ENCODE measurements at regions not wholly inside any gene's neighbourhood (a gene's known extent, or its start where the extent isn't known, plus 50 kb on each side); places are given as distances from the start of the nearest gene placed in this dataset.

DNA sequence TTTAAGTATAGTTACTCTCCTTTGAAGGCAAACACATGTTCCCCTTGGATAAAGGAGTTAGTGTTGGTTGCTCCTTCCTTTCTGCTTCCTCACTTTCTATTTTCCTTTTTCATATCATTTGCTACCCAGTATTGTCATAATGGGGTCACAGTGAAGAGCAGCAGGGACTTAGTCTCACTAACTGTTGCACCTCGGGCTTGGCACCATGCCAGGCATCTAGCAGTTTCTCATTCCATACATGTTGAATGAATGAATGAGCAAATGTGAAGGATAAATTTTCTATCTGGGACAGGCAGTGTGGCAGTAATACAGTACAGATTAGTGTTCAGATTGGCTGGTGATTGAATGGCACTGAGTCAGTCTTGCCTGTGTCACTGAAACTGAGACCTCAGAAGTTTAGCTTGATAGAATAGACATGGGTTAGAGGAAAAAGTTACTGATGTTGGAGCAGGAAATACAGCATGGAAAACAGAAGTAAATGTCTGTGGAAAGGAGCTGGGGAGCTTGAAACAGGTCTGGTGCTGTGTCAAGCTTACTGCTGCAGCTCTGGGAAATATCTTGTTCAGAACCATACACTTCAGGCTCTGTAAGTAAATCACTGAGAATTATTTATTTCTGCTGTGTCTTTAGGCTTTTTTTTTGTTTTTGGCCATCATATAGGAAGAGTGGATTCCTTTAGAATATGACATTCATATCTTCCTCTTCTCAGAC lies 55.8 kb upstream of the PITX2 start:
- ATAC-seq (no peak), DNase-seq (ENCODE audit: extremely low read depth in 1 of 4, low spot score in 3 of 4) (no peak), FAIRE-seq (no peak)
- Histone ChIP-seq H3K9me3 (replicated peaks; ENCODE audit: control insufficient read depth, insufficient read depth, low read depth, low read length) (no peaks in the 10 kb centered on the region), H3K79me2 (ENCODE audit: control insufficient read depth, insufficient read depth, low read length) (no peaks in the 10 kb centered on the region), H3K4me2 (ENCODE audit: insufficient read depth, low read length) (no peak overlapping the region), H3K27me3 (ENCODE audit: control insufficient read depth in 2 of 2, insufficient read depth in 2 of 2, low read length in 2 of 2) (no peaks in the 10 kb centered on the region), H2AFZ (ENCODE audit: low read depth, low read length) (no peak overlapping the region), H3K9me1 (ENCODE audit: control insufficient read depth, insufficient read depth, low read length) (no peaks in the 10 kb centered on the region), H3K36me3 (ENCODE audit: control insufficient read depth, insufficient read depth, low read length) (no peaks in the 10 kb centered on the region), H3K4me3 (no peak overlapping the region), H4K20me1 (replicated peaks; ENCODE audit: control insufficient read depth, insufficient read depth, low read length) (no peaks in the 10 kb centered on the region), H3K27ac (ENCODE audit: extremely low read depth, low read depth, low read length) (no peak overlapping the region), H3K9ac (ENCODE audit: insufficient read depth in 1 of 2, low read depth in 2 of 2, low read length in 2 of 2) (no peak overlapping the region), H3K4me1 (replicated peaks in 1 of 2; ENCODE audit: control insufficient read depth in 2 of 2, insufficient read depth in 2 of 2, low read length in 2 of 2) (no peaks in the 10 kb centered on the region)
- intact Hi-C loops (cut with micrococcal nuclease) (no loop called here), in situ Hi-C loops (cut with MboI) (no loop called here)
- CTCF ChIA-PET (ENCODE audit: low intra/inter-chr PET ratio), result no interaction called here
- no TSS peak for BruUV-seq (replicated peaks)
- WGBS (ENCODE audit: insufficient coverage, low coverage, missing lambda C conversion rate), result 0% methylated on average over 1 of the region's 1 CpG
- POLR2A ChIA-PET, result no interaction called here
- TF ChIP-seq ZNF212 (CRISPR knock-in tag; IDR thresholded peaks at IDR 0.05), result no peak
- TF ChIP-seq NFIC (IDR thresholded peaks at IDR 0.05), result peak; percentile 91
- TF ChIP-seq NFIX (CRISPR knock-in tag; IDR thresholded peaks at IDR 0.05; ENCODE audit: low read depth), result peak; percentile 74
- TF ChIP-seq HMGN3 (IDR thresholded peaks at IDR 0.05; ENCODE audit: borderline replicate concordance, extremely low read depth, insufficient read length, low read depth, low read length), result no peak

DNA sequence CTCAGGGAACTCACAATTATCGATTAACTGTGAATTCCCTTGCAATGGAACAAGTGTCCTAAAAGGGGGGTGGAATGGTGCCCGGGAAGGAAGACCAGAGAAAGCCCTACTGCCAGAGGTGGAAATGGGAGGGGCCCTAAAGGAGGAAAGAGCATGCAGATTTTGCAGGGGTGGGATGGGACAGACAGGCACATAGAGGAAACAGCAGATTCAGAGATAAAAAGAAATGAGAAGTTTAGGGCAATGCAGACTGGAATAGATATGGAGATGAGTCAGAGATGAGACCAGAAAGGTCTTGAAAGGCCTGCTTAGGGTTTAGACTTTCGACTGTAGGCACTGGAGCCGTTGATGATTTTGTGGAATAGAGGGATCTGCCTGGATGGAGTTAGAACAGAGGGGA lies 57.4 kb upstream of the PITX2 start:
- POLR2A ChIA-PET, result no interaction called here
- H2AFZ ChIP-seq (ENCODE audit: low read depth, low read length), result no peak overlapping the region
- H3K9me1 ChIP-seq (ENCODE audit: control insufficient read depth, insufficient read depth, low read length), result no peaks in the 10 kb centered on the region
- H3K27me3 ChIP-seq (ENCODE audit: control insufficient read depth in 2 of 2, insufficient read depth in 2 of 2, low read length in 2 of 2), result no peaks in the 10 kb centered on the region
- no peaks in the 10 kb centered on the region for H4K20me1 ChIP-seq (replicated peaks; ENCODE audit: control insufficient read depth, insufficient read depth, low read length)
- intact Hi-C loops (cut with micrococcal nuclease), result no loop called here
- DNase-seq (ENCODE audit: extremely low read depth in 1 of 4, low spot score in 3 of 4) (no peak), ATAC-seq (no peak), FAIRE-seq (no peak)
- in situ Hi-C loops (cut with MboI), result no loop called here
- no peak overlapping the region for H3K9ac ChIP-seq (ENCODE audit: insufficient read depth in 1 of 2, low read depth in 2 of 2, low read length in 2 of 2)
- BruUV-seq (replicated peaks), result no TSS peak
- H3K27ac ChIP-seq (ENCODE audit: extremely low read depth, low read depth, low read length), result no peak overlapping the region
- CTCF ChIA-PET (ENCODE audit: low intra/inter-chr PET ratio), result no interaction called here
- no peaks in the 10 kb centered on the region for H3K36me3 ChIP-seq (ENCODE audit: control insufficient read depth, insufficient read depth, low read length)
- no peaks in the 10 kb centered on the region for H3K9me3 ChIP-seq (replicated peaks; ENCODE audit: control insufficient read depth, insufficient read depth, low read depth, low read length)
- H3K79me2 ChIP-seq (ENCODE audit: control insufficient read depth, insufficient read depth, low read length), result no peaks in the 10 kb centered on the region
- 0% methylated on average over 4 of the region's 4 CpGs for WGBS (ENCODE audit: insufficient coverage, low coverage, missing lambda C conversion rate)
- H3K4me2 ChIP-seq (ENCODE audit: insufficient read depth, low read length), result no peak overlapping the region
- H3K4me3 ChIP-seq, result no peak overlapping the region
- no peaks in the 10 kb centered on the region for H3K4me1 ChIP-seq (replicated peaks in 1 of 2; ENCODE audit: control insufficient read depth in 2 of 2, insufficient read depth in 2 of 2, low read length in 2 of 2)
- no peak for TF ChIP-seq CREBBP (IDR thresholded peaks at IDR 0.05; ENCODE audit: low read depth, low read length)
- no peak for TF ChIP-seq FOXM1 (IDR thresholded peaks at IDR 0.05; ENCODE audit: low read depth)
- no peak for TF ChIP-seq FOXM1 (CRISPR knock-in tag; IDR thresholded peaks at IDR 0.05; ENCODE audit: low read depth)
- TF ChIP-seq SAP30 (IDR thresholded peaks at IDR 0.05; ENCODE audit: borderline replicate concordance, insufficient read depth, low read depth, low read length, poor library complexity, severe bottlenecking), result no peak
- TF ChIP-seq LEF1 (IDR thresholded peaks at IDR 0.05), result no peak
- TF ChIP-seq CREB1 (IDR thresholded peaks at IDR 0.05), result no peak
- no peak for TF ChIP-seq CREB1 (CRISPR knock-in tag; IDR thresholded peaks at IDR 0.05)
- no peak for TF ChIP-seq CEBPG (CRISPR knock-in tag; IDR thresholded peaks at IDR 0.05)
- no peak for TF ChIP-seq CEBPG (tag; conservative IDR thresholded peaks at IDR 0.05 in 1 of 2, IDR thresholded peaks at IDR 0.05 in 1 of 2)
- TF ChIP-seq EP400 (IDR thresholded peaks at IDR 0.05), result no peak
- no peak for TF ChIP-seq ZNF197 (CRISPR knock-in tag; IDR thresholded peaks at IDR 0.05; ENCODE audit: low read depth)
- no peak for TF ChIP-seq KLF13 (tag; IDR thresholded peaks at IDR 0.05; ENCODE audit: borderline replicate concordance, low read depth)
- TF ChIP-seq HDAC3 (IDR thresholded peaks at IDR 0.05; ENCODE audit: borderline replicate concordance, partially characterized antibody), result no peak
- TF ChIP-seq ZEB2 (IDR thresholded peaks at IDR 0.05), result no peak
- TF ChIP-seq CREM (IDR thresholded peaks at IDR 0.05; ENCODE audit: low read depth), result no peak
